NT2/D1 (cell line): ENCODE measurements at regions not wholly inside any gene's neighbourhood (a gene's known extent, or its start where the extent isn't known, plus 50 kb on each side); places are given as distances from the start of the nearest gene placed in this dataset.
"Not testable (repeated sequence)": the region's sequence is repeated elsewhere in the genome, so short reads cannot be mapped to it uniquely, and the experiment has no call there.

Experiments
- SUZ12 ChIP-seq: IDR thresholded peaks from 2 replicates; pipeline ENCODE4 v1.6.1; 2011; ENCODE audit not compliant: insufficient read length, insufficient read depth; ENCODE audit errors: extremely low read depth
- YY1 ChIP-seq: IDR thresholded peaks from 2 replicates; pipeline ENCODE4 v1.6.1; 2011; ENCODE audit not compliant: insufficient read length, insufficient read depth
- ZNF274 ChIP-seq: IDR thresholded peaks from 2 replicates; pipeline ENCODE4 v1.6.1; 2011; ENCODE audit warnings: mild to moderate bottlenecking, low read depth, low read length

GRCh38 chr17:20843261-20843660 is 199.6 kb downstream of the USP22 start:
- TF ChIP-seq ZNF274, YY1, SUZ12: not testable (repeated sequence)
